K562 (cell line): ENCODE measurements at regions not wholly inside any gene's neighbourhood (a gene's known extent, or its start where the extent isn't known, plus 50 kb on each side); places are given as distances from the start of the nearest gene placed in this dataset.
A peak's percentile ranks its signal among the peaks of the same experiment; 100 is the strongest.

Source experiments
- CBFB ChIP-seq: sonication (generic); formaldehyde crosslinking; IDR thresholded peaks from 2 replicates; pipeline ENCODE4 v1.4.0; 2020; ENCODE audit warnings: mild to moderate bottlenecking, missing genetic modification reagents
- EP300 ChIP-seq: IDR thresholded peaks from 2 replicates; pipeline ENCODE4 v1.6.1; 2012; ENCODE audit warnings: low read length, improper control_type of control experiment
- ETS2 ChIP-seq: IDR thresholded peaks from 2 replicates; pipeline ENCODE4 v1.6.1; 2016; ENCODE audit warnings: borderline replicate concordance, missing genetic modification characterization, mild to moderate bottlenecking, moderate library complexity, missing compliant biosample characterization; ENCODE audit not compliant: poor library complexity, severe bottlenecking
- FOSL1 ChIP-seq: fragments of 200-800 bp; sonication (Bioruptor generic); conservative IDR thresholded peaks from 2 replicates; pipeline ENCODE4 v1.6.1; 2016; ENCODE audit warnings: missing genetic modification characterization, missing compliant biosample characterization
- FOXM1 ChIP-seq, 2 experiments: fragments of 450-650 bp in 1 of 2; sonication (generic) in 1 of 2; formaldehyde crosslinking in 1 of 2; IDR thresholded peaks; 2 replicates each; pipeline versions ENCODE4 v1.6.1 to v1.9.0; 2017 to 2022; ENCODE audit warnings: low read depth in 2 of 2, mild to moderate bottlenecking in 2 of 2, missing genetic modification reagents in 1 of 2, moderate library complexity in 1 of 2
- GABPA ChIP-seq: fragments of 200-800 bp; sonication (Bioruptor generic); conservative IDR thresholded peaks from 2 replicates; pipeline ENCODE4 v1.6.1; 2016; ENCODE audit warnings: low read depth, missing genetic modification characterization, missing compliant biosample characterization
- GATA2 ChIP-seq: sonication (generic); formaldehyde crosslinking; IDR thresholded peaks from 2 replicates; pipeline ENCODE4 v1.4.0; 2020; ENCODE audit warnings: mild to moderate bottlenecking, missing genetic modification reagents
- ILK ChIP-seq: fragments of 450-650 bp; IDR thresholded peaks from 2 replicates; pipeline ENCODE4 v1.6.1; 2016; ENCODE audit warnings: missing genetic modification characterization, low read depth, mild to moderate bottlenecking, missing compliant biosample characterization, moderate library complexity, borderline replicate concordance
- IRF2 ChIP-seq: sonication (generic); formaldehyde crosslinking; IDR thresholded peaks from 2 replicates; pipeline ENCODE4 v1.8.1; 2022; ENCODE audit warnings: mild to moderate bottlenecking, missing genetic modification reagents
- KHSRP ChIP-seq: fragments of 450-650 bp; IDR thresholded peaks from 2 replicates; pipeline ENCODE4 v1.6.1; 2017
- NFATC3 ChIP-seq: fragments of 450-650 bp; IDR thresholded peaks from 2 replicates; pipeline ENCODE4 v1.6.1; 2017; ENCODE audit warnings: mild to moderate bottlenecking
- PPARD ChIP-seq: fragments of 250-450 bp; sonication (Bioruptor Pico); IDR thresholded peaks from 2 replicates; pipeline ENCODE4 v1.8.0; 2022; ENCODE audit warnings: inconsistent platforms, mild to moderate bottlenecking, moderate library complexity
- RBBP5 ChIP-seq: fragments of 200-600 bp; sonication (generic); IDR thresholded peaks from 2 replicates; pipeline ENCODE4 v1.6.1; 2012; ENCODE audit warnings: borderline replicate concordance, mild to moderate bottlenecking, low read length, control low read depth, inconsistent platforms; ENCODE audit not compliant: insufficient read depth, poor library complexity, severe bottlenecking
- RBM15 ChIP-seq: fragments of 200-400 bp; formaldehyde crosslinking; IDR thresholded peaks from 2 replicates; pipeline ENCODE4 v1.6.1; 2018; ENCODE audit warnings: mild to moderate bottlenecking, low read length, moderate library complexity; ENCODE audit not compliant: insufficient read depth
- SMAD1 ChIP-seq: fragments of 150-350 bp; IDR thresholded peaks from 2 replicates; pipeline ENCODE4 v1.6.1; 2014; ENCODE audit warnings: low read length, low read depth; ENCODE audit not compliant: partially characterized antibody
- STAT5A ChIP-seq: IDR thresholded peaks from 2 replicates; pipeline ENCODE4 v1.6.1; 2012; ENCODE audit warnings: low read length, inconsistent platforms, borderline replicate concordance
- ZEB2 ChIP-seq: fragments of 450-650 bp; IDR thresholded peaks from 2 replicates; pipeline ENCODE4 v1.6.1; 2016
- ZNF165 ChIP-seq: fragments of 250-450 bp; sonication (Bioruptor Pico); IDR thresholded peaks from 2 replicates; pipeline ENCODE4 v1.4.0; 2020; ENCODE audit warnings: borderline replicate concordance
- ZNF184 ChIP-seq: sonication (generic); formaldehyde crosslinking; IDR thresholded peaks from 2 replicates; pipeline ENCODE4 v1.5.0; 2020; ENCODE audit warnings: missing genetic modification reagents
- ZNF224 ChIP-seq: sonication (generic); formaldehyde crosslinking; IDR thresholded peaks from 2 replicates; pipeline ENCODE4 v1.8.0; 2022; ENCODE audit warnings: mild to moderate bottlenecking, missing genetic modification reagents
- ZNF444 ChIP-seq: fragments of 250-450 bp; sonication (Bioruptor Pico); IDR thresholded peaks from 2 replicates; pipeline ENCODE4 v1.4.0; 2020; ENCODE audit warnings: mild to moderate bottlenecking, moderate library complexity
- ZNF57 ChIP-seq: fragments of 450-650 bp; formaldehyde crosslinking; IDR thresholded peaks from 2 replicates; pipeline ENCODE4 v1.4.0; 2020; ENCODE audit warnings: mild to moderate bottlenecking, moderate library complexity
- ZNF75A ChIP-seq: fragments of 450-650 bp; formaldehyde crosslinking; IDR thresholded peaks from 2 replicates; pipeline ENCODE4 v1.4.0; 2020; ENCODE audit warnings: mild to moderate bottlenecking
- TF ChIP-seq, protein P1 (sequence below): fragments of 200-800 bp; sonication (Bioruptor generic); IDR thresholded peaks from 2 replicates; pipeline ENCODE4 v1.6.1; 2017; ENCODE audit warnings: missing genetic modification characterization, missing compliant biosample characterization
- TF ChIP-seq, protein P2 (sequence below): sonication (generic); IDR thresholded peaks from 2 replicates; pipeline ENCODE4 v1.6.1; 2016
- TF ChIP-seq, protein P3 (sequence below): fragments of 450-650 bp; conservative IDR thresholded peaks from 2 replicates; pipeline ENCODE4 v1.6.1; 2016; ENCODE audit warnings: missing genetic modification characterization, low read depth, mild to moderate bottlenecking, control low read depth, missing compliant biosample characterization

DNA sequence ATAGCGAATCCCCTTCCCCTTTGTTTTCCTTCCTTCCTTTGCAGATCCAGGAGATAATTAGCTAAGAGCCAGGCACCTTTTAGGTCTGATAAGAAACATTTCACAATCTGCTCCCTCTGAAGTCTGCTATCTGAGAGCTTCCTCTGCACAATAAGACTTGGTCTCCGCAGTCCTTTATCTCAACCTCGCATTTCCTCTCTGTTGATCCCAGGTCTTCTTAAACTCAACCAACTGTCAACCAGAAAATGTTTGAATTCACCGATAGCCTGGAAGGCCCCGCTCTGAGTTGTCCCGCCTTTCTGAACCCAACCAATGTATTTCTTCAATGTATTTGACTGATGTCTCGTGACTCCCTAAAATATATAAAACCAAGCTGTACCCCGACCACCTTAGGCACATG, 78.4 kb upstream of the CTDP1 start (continued):
- no peak for TF ChIP-seq NFATC3
- TF ChIP-seq PPARD (CRISPR knock-in tag), result no peak
- peak; percentile 83 for TF ChIP-seq ZEB2
- no peak for TF ChIP-seq SMAD1
- TF ChIP-seq RBM15, result no peak
- no peak for TF ChIP-seq ZNF224
- TF ChIP-seq, protein P1, sequence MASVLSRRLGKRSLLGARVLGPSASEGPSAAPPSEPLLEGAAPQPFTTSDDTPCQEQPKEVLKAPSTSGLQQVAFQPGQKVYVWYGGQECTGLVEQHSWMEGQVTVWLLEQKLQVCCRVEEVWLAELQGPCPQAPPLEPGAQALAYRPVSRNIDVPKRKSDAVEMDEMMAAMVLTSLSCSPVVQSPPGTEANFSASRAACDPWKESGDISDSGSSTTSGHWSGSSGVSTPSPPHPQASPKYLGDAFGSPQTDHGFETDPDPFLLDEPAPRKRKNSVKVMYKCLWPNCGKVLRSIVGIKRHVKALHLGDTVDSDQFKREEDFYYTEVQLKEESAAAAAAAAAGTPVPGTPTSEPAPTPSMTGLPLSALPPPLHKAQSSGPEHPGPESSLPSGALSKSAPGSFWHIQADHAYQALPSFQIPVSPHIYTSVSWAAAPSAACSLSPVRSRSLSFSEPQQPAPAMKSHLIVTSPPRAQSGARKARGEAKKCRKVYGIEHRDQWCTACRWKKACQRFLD (CRISPR knock-in tag), result no peak
- TF ChIP-seq GABPA (tag), result peak; percentile 41
- no peak for TF ChIP-seq CBFB (CRISPR knock-in tag)
- peak; percentile 35; the same call in 1 of the 2 replicates for TF ChIP-seq FOSL1 (tag)
- peak; percentile 57; the same call in 1 of the 2 replicates for TF ChIP-seq KHSRP
- peak; percentile 90 for TF ChIP-seq STAT5A
- TF ChIP-seq EP300, result peak; percentile 95
- TF ChIP-seq ZNF165 (CRISPR knock-in tag), result no peak
- TF ChIP-seq, protein P2, sequence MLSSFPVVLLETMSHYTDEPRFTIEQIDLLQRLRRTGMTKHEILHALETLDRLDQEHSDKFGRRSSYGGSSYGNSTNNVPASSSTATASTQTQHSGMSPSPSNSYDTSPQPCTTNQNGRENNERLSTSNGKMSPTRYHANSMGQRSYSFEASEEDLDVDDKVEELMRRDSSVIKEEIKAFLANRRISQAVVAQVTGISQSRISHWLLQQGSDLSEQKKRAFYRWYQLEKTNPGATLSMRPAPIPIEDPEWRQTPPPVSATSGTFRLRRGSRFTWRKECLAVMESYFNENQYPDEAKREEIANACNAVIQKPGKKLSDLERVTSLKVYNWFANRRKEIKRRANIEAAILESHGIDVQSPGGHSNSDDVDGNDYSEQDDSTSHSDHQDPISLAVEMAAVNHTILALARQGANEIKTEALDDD, result peak; percentile 97
- TF ChIP-seq ILK (tag), result no peak
- peak; percentile 83 for TF ChIP-seq GATA2 (CRISPR knock-in tag)
- no peak for TF ChIP-seq ETS2 (tag)
- no peak for TF ChIP-seq ZNF444 (CRISPR knock-in tag)
- no peak for TF ChIP-seq ZNF57 (CRISPR knock-in tag)
- no peak for TF ChIP-seq RBBP5
- TF ChIP-seq FOXM1 (IDR thresholded peaks at IDR 0.05; ENCODE audit: low read depth), result peak; percentile 96
- TF ChIP-seq FOXM1 (CRISPR knock-in tag; IDR thresholded peaks at IDR 0.05; ENCODE audit: low read depth), result no peak
- TF ChIP-seq ZNF75A (CRISPR knock-in tag), result no peak
- TF ChIP-seq IRF2 (CRISPR knock-in tag), result no peak
- TF ChIP-seq, protein P3, sequence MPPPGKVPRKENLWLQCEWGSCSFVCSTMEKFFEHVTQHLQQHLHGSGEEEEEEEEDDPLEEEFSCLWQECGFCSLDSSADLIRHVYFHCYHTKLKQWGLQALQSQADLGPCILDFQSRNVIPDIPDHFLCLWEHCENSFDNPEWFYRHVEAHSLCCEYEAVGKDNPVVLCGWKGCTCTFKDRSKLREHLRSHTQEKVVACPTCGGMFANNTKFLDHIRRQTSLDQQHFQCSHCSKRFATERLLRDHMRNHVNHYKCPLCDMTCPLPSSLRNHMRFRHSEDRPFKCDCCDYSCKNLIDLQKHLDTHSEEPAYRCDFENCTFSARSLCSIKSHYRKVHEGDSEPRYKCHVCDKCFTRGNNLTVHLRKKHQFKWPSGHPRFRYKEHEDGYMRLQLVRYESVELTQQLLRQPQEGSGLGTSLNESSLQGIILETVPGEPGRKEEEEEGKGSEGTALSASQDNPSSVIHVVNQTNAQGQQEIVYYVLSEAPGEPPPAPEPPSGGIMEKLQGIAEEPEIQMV (tag), result no peak
- no peak for TF ChIP-seq ZNF184 (CRISPR knock-in tag)
